ENCODE measurements at regions not wholly inside any gene's neighbourhood (a gene's known extent, or its start where the extent isn't known, plus 50 kb on each side); places are given as distances from the start of the nearest gene placed in this dataset.

DNA sequence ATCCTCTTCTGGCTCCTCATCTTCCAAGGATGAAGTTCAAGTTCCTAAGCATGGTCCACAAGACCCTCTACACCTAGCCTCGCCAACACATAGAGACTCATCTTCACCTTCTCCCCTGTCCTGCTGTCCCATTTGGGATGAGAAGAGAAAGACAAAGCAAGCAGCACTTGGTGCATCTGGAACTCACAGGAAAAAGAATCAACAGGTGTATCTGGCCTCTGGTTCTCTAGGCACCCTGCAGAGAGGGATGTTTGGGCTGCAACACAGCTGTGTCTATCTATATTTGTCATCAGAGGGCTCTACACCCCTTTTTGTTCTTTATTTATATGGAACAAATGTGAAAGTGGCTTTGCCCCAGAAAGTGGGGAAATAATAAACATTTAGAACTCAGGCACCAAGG lies 82.1 kb upstream of the GALNT18 start:
- TF ChIP-seq, protein P1, sequence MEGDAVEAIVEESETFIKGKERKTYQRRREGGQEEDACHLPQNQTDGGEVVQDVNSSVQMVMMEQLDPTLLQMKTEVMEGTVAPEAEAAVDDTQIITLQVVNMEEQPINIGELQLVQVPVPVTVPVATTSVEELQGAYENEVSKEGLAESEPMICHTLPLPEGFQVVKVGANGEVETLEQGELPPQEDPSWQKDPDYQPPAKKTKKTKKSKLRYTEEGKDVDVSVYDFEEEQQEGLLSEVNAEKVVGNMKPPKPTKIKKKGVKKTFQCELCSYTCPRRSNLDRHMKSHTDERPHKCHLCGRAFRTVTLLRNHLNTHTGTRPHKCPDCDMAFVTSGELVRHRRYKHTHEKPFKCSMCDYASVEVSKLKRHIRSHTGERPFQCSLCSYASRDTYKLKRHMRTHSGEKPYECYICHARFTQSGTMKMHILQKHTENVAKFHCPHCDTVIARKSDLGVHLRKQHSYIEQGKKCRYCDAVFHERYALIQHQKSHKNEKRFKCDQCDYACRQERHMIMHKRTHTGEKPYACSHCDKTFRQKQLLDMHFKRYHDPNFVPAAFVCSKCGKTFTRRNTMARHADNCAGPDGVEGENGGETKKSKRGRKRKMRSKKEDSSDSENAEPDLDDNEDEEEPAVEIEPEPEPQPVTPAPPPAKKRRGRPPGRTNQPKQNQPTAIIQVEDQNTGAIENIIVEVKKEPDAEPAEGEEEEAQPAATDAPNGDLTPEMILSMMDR (optimal IDR thresholded peaks at IDR 0.05 in 1 of 3, IDR thresholded peaks at IDR 0.05 in 1 of 3, conservative IDR thresholded peaks at IDR 0.05 in 1 of 3; ENCODE audit: extremely low read depth in 1 of 3, insufficient read depth in 2 of 3, low read length in 3 of 3) = no peak
- TF ChIP-seq EZH2 (IDR thresholded peaks at IDR 0.05; ENCODE audit: low read length) = no peak
